ENCODE measurements at regions not wholly inside any gene's neighbourhood (a gene's known extent, or its start where the extent isn't known, plus 50 kb on each side); places are given as distances from the start of the nearest gene placed in this dataset.

GRCh38 chr5:148740079-148740858 is 85.9 kb upstream of the HTR4 start:
- no peak for TF ChIP-seq CTCF (IDR thresholded peaks at IDR 0.05)
- TF ChIP-seq POLR2A (IDR thresholded peaks at IDR 0.05) = no peak

All from upper lobe of left lung (tissue), 4 donors.